NCI-H2196 treated with DMSO at 0.1 percent for 48 hours (cell line): ENCODE measurements at regions not wholly inside any gene's neighbourhood (a gene's known extent, or its start where the extent isn't known, plus 50 kb on each side); places are given as distances from the start of the nearest gene placed in this dataset.

Experiments used
- DNase-seq: peaks from one replicate; lab custom pipeline; 2025; ENCODE audit not compliant: unreplicated experiment; lab: John Stamatoyannopoulos, UW

- no peak for DNase-seq
Observed at GRCh38 chr7:21214657-21215056, 213.2 kb upstream of the SP4 start.

- no peak for DNase-seq
Observed at GRCh38 chr7:21215307-21215706, 212.6 kb upstream of the SP4 start.

- no peak for DNase-seq
Observed at GRCh38 chr7:21217365-21217764, 210.5 kb upstream of the SP4 start.

GRCh38 chr7:21218155-21218554, 209.7 kb upstream of the SP4 start:
- no peak for DNase-seq

- DNase-seq: no peak
Observed at GRCh38 chr7:21221130-21221529, 206.8 kb upstream of the SP4 start.

GRCh38 chr7:21238400-21239116, 189.3 kb upstream of the SP4 start:
- DNase-seq: no peak

GRCh38 chr7:21243265-21243664, 184.6 kb upstream of the SP4 start:
- DNase-seq: no peak

GRCh38 chr7:21251151-21251800, 176.6 kb upstream of the SP4 start:
- no peak for DNase-seq

GRCh38 chr7:21253740-21254687, 173.9 kb upstream of the SP4 start:
- DNase-seq: peak; percentile 53

GRCh38 chr7:21256310-21256877, 171.5 kb upstream of the SP4 start:
- DNase-seq: peak; percentile 12

- DNase-seq: no peak
Observed at GRCh38 chr7:21260939-21261338, 166.9 kb upstream of the SP4 start.

GRCh38 chr7:21261627-21262594, 166.0 kb upstream of the SP4 start:
- DNase-seq: no peak

GRCh38 chr7:21269021-21269420, 158.9 kb upstream of the SP4 start:
- no peak for DNase-seq

- no peak for DNase-seq
Observed at GRCh38 chr7:21276471-21277035, 151.3 kb upstream of the SP4 start.

GRCh38 chr7:21278944-21279343, 148.9 kb upstream of the SP4 start:
- no peak for DNase-seq

- DNase-seq: no peak
Observed at GRCh38 chr7:21281193-21281592, 146.7 kb upstream of the SP4 start.

- DNase-seq: no peak
Observed at GRCh38 chr7:21293771-21294170, 134.1 kb upstream of the SP4 start.

GRCh38 chr7:21299766-21300165, 128.1 kb upstream of the SP4 start:
- no peak for DNase-seq

- no peak for DNase-seq
Observed at GRCh38 chr7:21300692-21301091, 127.2 kb upstream of the SP4 start.

GRCh38 chr7:21304808-21305375, 123.0 kb upstream of the SP4 start:
- DNase-seq: no peak
